ENCODE measurements at regions not wholly inside any gene's neighbourhood (a gene's known extent, or its start where the extent isn't known, plus 50 kb on each side); places are given as distances from the start of the nearest gene placed in this dataset.

- no peak overlapping the region for H3K4me3 ChIP-seq
- H3K4me1 ChIP-seq, result peaks cover 0 to 8% (median 0%) of the 10 kb centered on the region in 4 donors
- no peak for DNase-seq
- H3K27ac ChIP-seq, result no peak overlapping the region
- TF ChIP-seq CTCF (IDR thresholded peaks at IDR 0.05), result no peak
- no peaks in the 10 kb centered on the region for H3K9me3 ChIP-seq
- intact Hi-C loops (cut with DNase I; ENCODE audit: low total_unique reads), result no loop called here
- no peaks in the 10 kb centered on the region for H3K27me3 ChIP-seq
- H3K36me3 ChIP-seq, result no peaks in the 10 kb centered on the region
Observed at GRCh38 chr19:29402563-29402962, 123.2 kb upstream of the VSTM2B start.

- no peaks in the 10 kb centered on the region for H3K36me3 ChIP-seq
- H3K27me3 ChIP-seq, result peaks cover 0 to 8% of the 10 kb centered on the region in 2 donors
- peaks cover 0 to 8% (median 0%) of the 10 kb centered on the region in 4 donors for H3K4me1 ChIP-seq
- intact Hi-C loops (cut with DNase I; ENCODE audit: low total_unique reads), result no loop called here
- no peaks in the 10 kb centered on the region for H3K9me3 ChIP-seq
- no peak for DNase-seq
- H3K4me3 ChIP-seq, result no peak overlapping the region
- TF ChIP-seq CTCF (IDR thresholded peaks at IDR 0.05), result no peak
- no peak overlapping the region for H3K27ac ChIP-seq
Observed at GRCh38 chr19:29404015-29404414, 121.8 kb upstream of the VSTM2B start.

GRCh38 chr19:29404951-29405727 lies 120.7 kb upstream of the VSTM2B start:
- Histone ChIP-seq H3K9me3 (no peaks in the 10 kb centered on the region), H3K27me3 (peaks cover 0 to 8% of the 10 kb centered on the region in 2 donors), H3K27ac (no peak overlapping the region), H3K4me3 (no peak overlapping the region), H3K4me1 (peaks cover 0 to 8% (median 0%) of the 10 kb centered on the region in 4 donors), H3K36me3 (no peaks in the 10 kb centered on the region)
- DNase-seq, result peak in 1 of 2 donors; percentile 25
- intact Hi-C loops (cut with DNase I; ENCODE audit: low total_unique reads), result no loop called here
- TF ChIP-seq CTCF (IDR thresholded peaks at IDR 0.05), result no peak

- no peak overlapping the region for H3K27ac ChIP-seq
- peaks cover 0 to 8% of the 10 kb centered on the region in 2 donors for H3K27me3 ChIP-seq
- H3K4me3 ChIP-seq, result no peak overlapping the region
- H3K4me1 ChIP-seq, result peaks cover 0 to 8% (median 0%) of the 10 kb centered on the region in 4 donors
- no peaks in the 10 kb centered on the region for H3K36me3 ChIP-seq
- intact Hi-C loops (cut with DNase I; ENCODE audit: low total_unique reads), result no loop called here
- no peaks in the 10 kb centered on the region for H3K9me3 ChIP-seq
- DNase-seq, result no peak
- TF ChIP-seq CTCF (IDR thresholded peaks at IDR 0.05), result no peak
Observed at GRCh38 chr19:29405728-29405995, 120.1 kb upstream of the VSTM2B start.

DNA sequence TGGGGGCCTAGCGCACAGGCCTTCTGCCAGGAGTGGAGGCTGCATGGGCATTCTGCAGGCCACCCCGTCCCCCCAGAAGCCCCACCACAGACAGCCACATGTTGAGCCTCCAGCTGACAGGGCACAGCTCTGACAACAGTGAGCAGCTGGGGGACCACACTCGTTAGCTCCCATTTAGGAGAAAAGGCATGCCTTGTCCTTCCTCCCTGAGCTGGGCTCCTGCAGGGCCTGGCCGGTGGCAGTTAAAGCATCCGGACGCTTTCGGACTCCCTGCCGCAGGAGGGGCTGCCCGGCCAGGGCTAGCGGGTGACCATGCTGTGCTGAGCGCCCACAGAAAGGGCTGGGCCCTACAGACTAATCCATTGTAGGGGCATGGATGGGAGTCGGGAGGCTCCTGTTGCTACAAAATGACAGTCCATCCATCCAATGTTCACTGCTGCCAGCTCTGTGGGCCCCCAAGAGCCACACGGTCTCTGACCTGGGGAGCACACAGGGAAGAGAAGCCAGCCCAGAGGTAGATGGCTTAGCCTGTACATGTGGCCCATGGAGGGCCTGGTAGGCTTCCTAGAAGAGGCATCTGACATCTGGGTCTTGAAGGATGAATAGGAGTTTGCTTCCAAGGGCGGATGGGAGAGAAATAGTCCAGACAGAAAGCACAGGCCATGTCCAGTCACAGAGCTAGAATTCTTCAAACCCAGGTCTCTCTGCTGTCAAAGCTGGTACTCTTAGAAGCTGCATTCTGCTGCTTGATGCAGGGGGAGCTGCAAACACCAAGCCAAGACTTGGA lies 116.5 kb upstream of the VSTM2B start:
- Histone ChIP-seq H3K9me3 (no peaks in the 10 kb centered on the region), H3K36me3 (no peaks in the 10 kb centered on the region), H3K27me3 (peaks cover 0 to 8% of the 10 kb centered on the region in 2 donors), H3K4me1 (peaks cover 0 to 8% (median 0%) of the 10 kb centered on the region in 4 donors), H3K27ac (no peak overlapping the region), H3K4me3 (no peak overlapping the region)
- TF ChIP-seq CTCF (IDR thresholded peaks at IDR 0.05), result no peak
- DNase-seq, result no peak
- intact Hi-C loops (cut with DNase I; ENCODE audit: low total_unique reads), result no loop called here
